Natural killer cell treated with Interleukin-12 subunit alpha and Interleukin-12 subunit beta and Interleukin-15 and Interleukin-18, amount 100 ng/mL, for 72 hours (primary cell): ENCODE measurements at regions not wholly inside any gene's neighbourhood (a gene's known extent, or its start where the extent isn't known, plus 50 kb on each side); places are given as distances from the start of the nearest gene placed in this dataset.
"Not testable (repeated sequence)": the region's sequence is repeated elsewhere in the genome, so short reads cannot be mapped to it uniquely, and the experiment has no call there.

ENCODE experiments used
- ATAC-seq, 2 donors: fragments of 150-1000 bp; cut with Tn5 transposase in 1 of 2; sonication (Bioruptor Pico), chemical (Tn5 transposase) in 1 of 2; 2 replicates each; pipeline ENCODE4 v1.10.0; 2021
- DNase-seq: peaks from one replicate; pipeline ENCODE4 v3.0.0; 2022; ENCODE audit warnings: low spot score
- H3K27ac Mint-ChIP-seq, 2 donors: 1 replicate in 1 of 2; 2 replicates in 1 of 2; pipeline ENCODE4 v1.8.0; 2022; ENCODE audit warnings: mixed read lengths in 2 of 2, mild to moderate bottlenecking in 1 of 2, moderate library complexity in 1 of 2
- H3K27me3 Mint-ChIP-seq, 2 donors: 1 replicate in 1 of 2; 2 replicates in 1 of 2; pipeline ENCODE4 v1.8.0; 2022; ENCODE audit warnings: mixed read lengths in 2 of 2
- H3K36me3 Mint-ChIP-seq: one replicate; pipeline ENCODE4 v1.8.0; 2022; ENCODE audit warnings: mixed read lengths
- H3K4me1 Mint-ChIP-seq, 2 donors: 1 replicate in 1 of 2; 2 replicates in 1 of 2; pipeline ENCODE4 v1.8.0; 2022; ENCODE audit warnings: low read depth in 2 of 2, mixed read lengths in 2 of 2, mild to moderate bottlenecking in 1 of 2
- H3K4me3 Mint-ChIP-seq: one replicate; pipeline ENCODE4 v1.8.0; 2022; ENCODE audit warnings: mixed read lengths
- H3K9me3 Mint-ChIP-seq: 2 replicates; pipeline ENCODE4 v1.8.0; 2022; ENCODE audit warnings: mixed read lengths

GRCh38 chr5:34180225-34180624 is 137.2 kb upstream of the C1QTNF3 start:
- not testable (repeated sequence) for H3K4me3 Mint-ChIP-seq, H3K9me3 Mint-ChIP-seq, ATAC-seq, H3K27me3 Mint-ChIP-seq, H3K4me1 Mint-ChIP-seq, H3K36me3 Mint-ChIP-seq
- peak overlapping the region in 1 of 2 donors; percentile 51 for H3K27ac Mint-ChIP-seq
- DNase-seq: peak; percentile 62

GRCh38 chr5:34180940-34181614 is 138.1 kb upstream of the C1QTNF3 start:
- not testable (repeated sequence) for H3K9me3 Mint-ChIP-seq, H3K27me3 Mint-ChIP-seq, H3K27ac Mint-ChIP-seq, H3K4me1 Mint-ChIP-seq, H3K36me3 Mint-ChIP-seq, H3K4me3 Mint-ChIP-seq, ATAC-seq
- DNase-seq: peak; percentile 67

DNA sequence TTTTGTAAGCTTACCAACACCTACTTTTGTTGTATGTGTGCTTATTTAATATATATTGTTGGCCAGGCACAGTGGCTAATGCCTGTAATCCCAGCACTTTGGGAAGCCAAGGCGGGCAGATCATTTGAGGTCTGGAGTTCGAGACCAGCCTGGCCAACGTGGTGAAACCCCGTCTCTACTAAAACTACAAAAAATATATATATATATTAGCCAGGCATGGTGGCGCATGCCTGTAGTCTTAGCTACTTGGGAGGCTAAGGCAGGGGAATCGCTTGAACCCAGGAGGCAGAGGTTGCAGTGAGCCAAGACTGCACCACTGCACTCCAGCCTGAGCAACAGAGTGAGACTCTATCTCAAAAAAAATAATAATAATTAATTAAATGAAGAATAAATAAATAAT is 142.0 kb upstream of the C1QTNF3 start:
- not testable (repeated sequence) for H3K27ac Mint-ChIP-seq, H3K9me3 Mint-ChIP-seq, ATAC-seq, H3K27me3 Mint-ChIP-seq, DNase-seq, H3K4me3 Mint-ChIP-seq, H3K36me3 Mint-ChIP-seq
- peaks cover 17 to 20% of the 10 kb centered on the region in 2 donors for H3K4me1 Mint-ChIP-seq

DNA sequence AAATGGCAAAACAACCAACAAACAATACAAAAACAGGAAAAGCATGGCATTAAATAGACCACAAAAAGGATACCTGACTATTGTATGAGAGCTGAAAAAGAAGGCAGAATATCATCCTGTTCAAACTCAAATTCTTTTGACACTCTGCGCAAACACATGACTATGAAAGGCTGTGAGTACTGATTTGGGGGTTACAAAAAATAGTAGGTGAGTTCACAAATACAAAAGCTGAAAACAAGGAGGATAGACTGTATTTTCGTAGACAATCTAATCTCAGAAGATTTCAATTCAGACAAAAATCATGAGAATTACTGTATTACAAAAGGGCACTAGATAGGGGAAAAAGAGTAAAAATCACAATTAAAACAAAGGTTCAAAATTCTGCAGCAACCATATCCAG is 142.6 kb upstream of the C1QTNF3 start:
- peaks cover 17 to 20% of the 10 kb centered on the region in 2 donors for H3K4me1 Mint-ChIP-seq
- H3K9me3 Mint-ChIP-seq, DNase-seq, H3K36me3 Mint-ChIP-seq, H3K4me3 Mint-ChIP-seq, H3K27me3 Mint-ChIP-seq, ATAC-seq, H3K27ac Mint-ChIP-seq: not testable (repeated sequence)

DNA sequence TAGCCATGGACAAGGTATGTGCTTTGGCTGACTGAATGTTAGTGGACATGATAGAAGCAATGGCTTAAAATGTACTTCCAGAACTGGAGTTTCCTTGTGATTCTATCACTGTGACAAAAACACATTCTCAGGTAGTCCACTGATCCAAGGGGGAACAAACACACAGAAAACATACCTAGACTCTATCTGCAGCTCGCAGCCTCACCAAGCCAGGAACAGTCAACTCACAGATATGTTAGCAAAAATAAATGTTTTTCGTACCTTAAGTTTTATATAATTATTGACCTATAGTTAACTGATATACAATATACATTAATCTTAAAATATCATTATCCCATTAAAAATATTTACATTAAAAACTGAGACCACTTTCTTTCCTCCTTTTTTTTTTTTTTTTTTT is 143.1 kb upstream of the C1QTNF3 start:
- H3K27me3 Mint-ChIP-seq, H3K36me3 Mint-ChIP-seq, H3K27ac Mint-ChIP-seq, H3K9me3 Mint-ChIP-seq, ATAC-seq, H3K4me3 Mint-ChIP-seq, DNase-seq: not testable (repeated sequence)
- peaks cover 19 to 20% of the 10 kb centered on the region in 2 donors for H3K4me1 Mint-ChIP-seq

GRCh38 chr5:34186865-34187264 is 143.9 kb upstream of the C1QTNF3 start:
- ATAC-seq, H3K27ac Mint-ChIP-seq, H3K36me3 Mint-ChIP-seq, H3K9me3 Mint-ChIP-seq, H3K4me3 Mint-ChIP-seq, H3K27me3 Mint-ChIP-seq: not testable (repeated sequence)
- peaks cover 20 to 25% of the 10 kb centered on the region in 2 donors for H3K4me1 Mint-ChIP-seq
- peak; percentile 65 for DNase-seq

DNA sequence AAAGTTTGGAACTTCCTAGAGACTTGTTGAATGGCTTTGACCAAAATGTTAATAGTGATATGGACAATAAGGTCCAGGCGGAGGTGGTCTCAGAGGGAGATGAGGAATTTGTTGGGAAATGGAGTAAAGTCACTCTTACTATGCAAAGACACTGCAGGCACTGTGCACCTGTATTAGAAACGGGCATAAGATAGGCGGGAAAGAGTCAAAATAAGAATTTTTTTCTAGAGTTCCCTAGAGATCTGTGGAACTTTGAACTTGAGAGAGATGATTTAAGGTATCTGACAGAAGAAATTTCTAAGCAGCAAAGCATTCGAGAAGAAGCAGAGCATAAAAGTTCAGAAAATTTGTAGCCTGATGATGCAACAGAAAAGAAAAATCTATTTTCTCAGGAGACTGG is 144.4 kb upstream of the C1QTNF3 start:
- ATAC-seq, H3K27me3 Mint-ChIP-seq, H3K9me3 Mint-ChIP-seq, H3K27ac Mint-ChIP-seq, H3K36me3 Mint-ChIP-seq, H3K4me3 Mint-ChIP-seq: not testable (repeated sequence)
- peaks cover 20 to 30% of the 10 kb centered on the region in 2 donors for H3K4me1 Mint-ChIP-seq
- DNase-seq: peak; percentile 55

DNA sequence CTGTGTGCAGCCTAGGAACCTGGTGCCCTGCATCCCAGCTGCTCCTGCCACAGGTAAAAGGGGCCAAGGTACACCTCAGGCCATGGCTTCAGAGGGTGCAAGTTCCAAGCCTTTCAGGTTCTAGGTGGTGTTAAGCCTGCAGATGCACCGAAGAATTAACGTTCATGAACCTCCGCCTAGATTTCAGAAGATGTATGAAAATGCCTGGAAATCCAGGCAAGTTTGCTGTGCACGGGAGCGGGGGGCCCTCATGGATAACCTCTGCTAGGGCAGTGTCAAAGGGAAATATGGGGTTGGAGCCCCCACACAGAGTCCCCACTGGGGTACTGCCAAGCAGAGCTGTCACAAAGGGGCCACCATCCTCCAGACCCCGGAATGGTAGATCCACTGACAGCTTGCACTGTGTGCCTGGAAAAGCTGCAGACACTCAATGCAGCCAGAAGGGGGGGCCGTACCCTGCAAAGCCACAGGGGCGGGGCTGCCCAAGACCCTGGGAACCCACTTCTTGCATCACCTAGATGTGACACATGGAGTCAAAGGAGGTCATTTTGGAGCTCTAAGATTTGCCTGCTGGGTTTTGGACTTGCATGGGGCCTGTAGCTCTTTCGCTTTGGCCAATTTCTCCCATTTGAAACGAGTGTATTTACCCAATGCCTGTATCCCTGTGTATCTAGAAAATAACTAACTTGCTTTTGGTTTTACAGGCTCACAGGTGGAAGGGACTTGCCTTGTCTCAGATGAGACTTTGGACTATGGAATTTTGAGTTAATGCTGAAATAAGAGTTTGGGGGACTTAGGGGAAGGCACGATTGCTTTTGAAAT is 145.2 kb upstream of the C1QTNF3 start:
- H3K9me3 Mint-ChIP-seq, H3K27ac Mint-ChIP-seq, H3K27me3 Mint-ChIP-seq, H3K4me3 Mint-ChIP-seq, ATAC-seq, H3K36me3 Mint-ChIP-seq: not testable (repeated sequence)
- H3K4me1 Mint-ChIP-seq: peaks cover 20 to 33% of the 10 kb centered on the region in 2 donors
- peak; percentile 76 for DNase-seq

DNA sequence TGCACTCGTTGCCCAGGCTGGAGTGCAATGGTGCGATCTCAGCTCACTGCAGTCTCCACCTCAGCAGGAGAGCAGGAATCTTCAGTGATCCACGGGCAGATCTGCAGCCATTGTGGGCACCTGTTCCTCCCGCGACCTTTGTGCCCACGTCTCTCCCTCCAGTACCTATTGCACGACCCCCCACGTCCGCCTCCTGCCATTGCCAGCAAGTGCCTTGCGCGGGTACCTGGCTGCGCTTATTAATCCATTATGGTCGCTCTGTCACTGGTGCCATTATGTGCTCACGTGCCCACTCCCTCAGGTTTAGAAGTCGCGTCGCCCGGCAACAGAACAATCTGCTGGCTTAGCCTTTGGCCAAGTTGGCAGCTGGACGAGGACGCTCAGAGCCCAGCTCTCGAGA is 146.2 kb upstream of the C1QTNF3 start:
- peak overlapping the region in 1 of 2 donors; percentile 18 for H3K27ac Mint-ChIP-seq
- not testable (repeated sequence) for ATAC-seq

GRCh38 chr5:34189752-34190411 is 146.9 kb upstream of the C1QTNF3 start:
- H3K27ac Mint-ChIP-seq: peak overlapping the region in 1 of 2 donors; percentile 18
- not testable (repeated sequence) for ATAC-seq, H3K27me3 Mint-ChIP-seq, H3K4me3 Mint-ChIP-seq, H3K36me3 Mint-ChIP-seq, H3K9me3 Mint-ChIP-seq
- H3K4me1 Mint-ChIP-seq: peaks cover 20 to 33% of the 10 kb centered on the region in 2 donors
- DNase-seq: peak; percentile 65

More for the DNA sequence above, 146.2 kb upstream of the C1QTNF3 start:
- H3K4me3 Mint-ChIP-seq, H3K27me3 Mint-ChIP-seq, H3K9me3 Mint-ChIP-seq, H3K36me3 Mint-ChIP-seq: not testable (repeated sequence)
- peaks cover 20 to 33% of the 10 kb centered on the region in 2 donors for H3K4me1 Mint-ChIP-seq
- DNase-seq: peak; percentile 65

GRCh38 chr5:34190466-34190865 is 147.5 kb upstream of the C1QTNF3 start:
- H3K4me3 Mint-ChIP-seq, H3K36me3 Mint-ChIP-seq, H3K9me3 Mint-ChIP-seq, H3K27me3 Mint-ChIP-seq, ATAC-seq, H3K27ac Mint-ChIP-seq: not testable (repeated sequence)
- DNase-seq: peak; percentile 67
- H3K4me1 Mint-ChIP-seq: peaks cover 20 to 33% of the 10 kb centered on the region in 2 donors

- DNase-seq: peak; percentile 62
- H3K27me3 Mint-ChIP-seq, H3K4me3 Mint-ChIP-seq, ATAC-seq, H3K36me3 Mint-ChIP-seq, H3K9me3 Mint-ChIP-seq: not testable (repeated sequence)
- peaks cover 20 to 33% of the 10 kb centered on the region in 2 donors for H3K4me1 Mint-ChIP-seq
- H3K27ac Mint-ChIP-seq: peak overlapping the region in 1 of 2 donors; percentile 68
Measured at GRCh38 chr5:34191279-34191744, 148.3 kb upstream of the C1QTNF3 start.

DNA sequence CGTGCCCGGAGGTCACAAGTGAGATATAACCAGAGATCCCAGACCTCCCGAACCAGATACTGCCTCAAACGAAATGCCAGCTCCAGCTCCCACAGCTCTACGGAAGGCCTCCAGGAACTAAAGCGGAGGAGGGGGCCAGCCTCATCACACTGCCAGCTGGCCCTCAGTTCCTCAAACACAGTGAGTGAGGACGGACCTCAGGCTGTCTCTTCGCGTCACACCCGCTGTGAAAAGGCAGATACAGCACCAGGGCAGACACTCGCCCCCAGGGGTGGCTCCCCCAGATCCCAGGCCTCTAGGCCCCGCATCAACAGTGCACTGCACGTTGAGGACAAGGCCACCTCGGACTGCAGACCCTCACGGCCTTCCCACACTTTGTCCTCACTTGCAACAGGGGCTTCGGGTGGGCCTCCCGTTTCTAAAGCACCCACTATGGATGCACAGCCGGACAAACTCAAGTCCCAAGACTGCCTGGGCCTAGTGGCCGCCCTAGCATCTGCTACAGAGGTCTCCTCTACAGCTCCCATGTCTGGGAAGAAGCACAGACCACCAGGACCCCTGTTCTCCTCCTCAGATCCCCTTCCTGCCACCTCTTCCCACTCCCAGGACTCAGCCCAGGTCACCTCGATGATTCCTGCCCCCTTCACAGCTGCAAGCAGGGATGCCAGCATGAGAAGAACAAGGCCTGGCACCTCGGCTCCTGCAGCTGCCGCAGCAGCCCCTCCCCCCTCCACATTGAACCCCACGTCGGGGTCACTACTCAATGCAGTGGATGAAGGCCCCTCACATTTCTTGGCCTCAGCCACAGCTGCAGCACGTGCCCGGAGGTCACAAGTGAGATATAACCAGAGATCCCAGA is 149.3 kb upstream of the C1QTNF3 start:
- peak overlapping the region in 1 of 2 donors; percentile 68 for H3K27ac Mint-ChIP-seq

More for the DNA sequence above, 149.3 kb upstream of the C1QTNF3 start:
- H3K9me3 Mint-ChIP-seq, H3K27me3 Mint-ChIP-seq, ATAC-seq, H3K36me3 Mint-ChIP-seq, H3K4me3 Mint-ChIP-seq: not testable (repeated sequence)
- peaks cover 14 to 28% of the 10 kb centered on the region in 2 donors for H3K4me1 Mint-ChIP-seq
- peak; percentile 63 for DNase-seq
